Thymus (tissue), 11 donors: ENCODE measurements at regions not wholly inside any gene's neighbourhood (a gene's known extent, or its start where the extent isn't known, plus 50 kb on each side); places are given as distances from the start of the nearest gene placed in this dataset.

ENCODE experiments used
- DNase-seq, 9 donors: peaks; one replicate each; pipeline ENCODE4 v3.0.0-alpha.2; 2013; ENCODE audit warnings: low spot score in 9 of 9, low read depth in 6 of 9, missing footprints in 1 of 9
- H3K27ac ChIP-seq, 2 donors: one replicate each; pipeline ENCODE4 v1.5.1; 2013; ENCODE audit warnings: control low read depth in 1 of 2, low read depth in 1 of 2, low read length in 1 of 2, mild to moderate bottlenecking in 1 of 2, moderate library complexity in 1 of 2
- H3K27me3 ChIP-seq, 2 donors: one replicate each; pipeline ENCODE4 v1.5.1; 2013; ENCODE audit warnings: low read length in 1 of 2; ENCODE audit not compliant: control insufficient read depth in 2 of 2, insufficient read depth in 1 of 2
- H3K36me3 ChIP-seq, 2 donors: one replicate each; pipeline ENCODE4 v1.5.1; 2013; ENCODE audit warnings: low read length in 1 of 2, mild to moderate bottlenecking in 1 of 2, moderate library complexity in 1 of 2; ENCODE audit not compliant: control insufficient read depth in 2 of 2, insufficient read depth in 2 of 2
- H3K4me1 ChIP-seq, 2 donors: one replicate each; pipeline ENCODE4 v1.5.1; 2013; ENCODE audit warnings: low read length in 2 of 2; ENCODE audit not compliant: control insufficient read depth in 2 of 2, insufficient read depth in 2 of 2
- H3K4me3 ChIP-seq, 2 donors: one replicate each; pipeline ENCODE4 v1.5.1; 2013; ENCODE audit warnings: low read length in 2 of 2, control low read depth in 1 of 2, mild to moderate bottlenecking in 1 of 2
- H3K9me3 ChIP-seq, 2 donors: one replicate each; pipeline ENCODE4 v1.5.1; 2013; ENCODE audit warnings: low read length in 1 of 2, mild to moderate bottlenecking in 1 of 2; ENCODE audit not compliant: control insufficient read depth in 2 of 2, insufficient read depth in 1 of 2
- WGBS: extraction: QIAGEN DNeasy Blood & Tissue Kit; methylation state at CpG from one replicate; pipeline ENCODE4 v1.1.7; 2013; 5-methylcytosine and 5-hydroxymethylcytosine counted together
- donor health status: healthy.

GRCh38 chr4:159041054-159042034 is 61.5 kb upstream of the RAPGEF2 start:
- H3K4me3 ChIP-seq, result no peak overlapping the region
- no peak for DNase-seq
- no peaks in the 10 kb centered on the region for H3K9me3 ChIP-seq
- H3K27me3 ChIP-seq, result no peaks in the 10 kb centered on the region
- WGBS, result 93% methylated on average over 6 of the region's 6 CpGs
- H3K4me1 ChIP-seq, result no peaks in the 10 kb centered on the region
- H3K27ac ChIP-seq, result no peak overlapping the region
- no peaks in the 10 kb centered on the region for H3K36me3 ChIP-seq

- H3K36me3 ChIP-seq, result no peaks in the 10 kb centered on the region
- no peaks in the 10 kb centered on the region for H3K4me1 ChIP-seq
- H3K27me3 ChIP-seq, result no peaks in the 10 kb centered on the region
- H3K27ac ChIP-seq, result no peak overlapping the region
- WGBS, result 25% methylated on average over 5 of the region's 5 CpGs
- DNase-seq, result peak in 1 of 9 donors; percentile 7
- H3K4me3 ChIP-seq, result no peak overlapping the region
- H3K9me3 ChIP-seq, result no peaks in the 10 kb centered on the region
Observed at GRCh38 chr4:159042097-159042605, 60.7 kb upstream of the RAPGEF2 start.

GRCh38 chr4:159042868-159043267 is 60.0 kb upstream of the RAPGEF2 start:
- no peak overlapping the region for H3K4me3 ChIP-seq
- no peak for DNase-seq
- WGBS, result 96% methylated on average over 4 of the region's 4 CpGs
- no peaks in the 10 kb centered on the region for H3K4me1 ChIP-seq
- H3K36me3 ChIP-seq, result no peaks in the 10 kb centered on the region
- H3K9me3 ChIP-seq, result no peaks in the 10 kb centered on the region
- no peaks in the 10 kb centered on the region for H3K27me3 ChIP-seq
- no peak overlapping the region for H3K27ac ChIP-seq

GRCh38 chr4:159043861-159044260 is 59.0 kb upstream of the RAPGEF2 start:
- no peak overlapping the region for H3K27ac ChIP-seq
- H3K4me1 ChIP-seq, result no peaks in the 10 kb centered on the region
- WGBS, result 93% methylated on average over 3 of the region's 3 CpGs
- H3K36me3 ChIP-seq, result no peaks in the 10 kb centered on the region
- no peak overlapping the region for H3K4me3 ChIP-seq
- no peaks in the 10 kb centered on the region for H3K27me3 ChIP-seq
- H3K9me3 ChIP-seq, result no peaks in the 10 kb centered on the region
- no peak for DNase-seq

- Histone ChIP-seq H3K9me3 (no peaks in the 10 kb centered on the region), H3K27me3 (no peaks in the 10 kb centered on the region), H3K4me3 (no peak overlapping the region), H3K36me3 (no peaks in the 10 kb centered on the region), H3K27ac (no peak overlapping the region), H3K4me1 (no peaks in the 10 kb centered on the region)
- DNase-seq, result no peak
Observed at GRCh38 chr4:159045321-159045720, 57.6 kb upstream of the RAPGEF2 start.

- 97% methylated on average over 6 of the region's 6 CpGs for WGBS
Observed at GRCh38 chr4:159046683-159047082, 56.2 kb upstream of the RAPGEF2 start.

GRCh38 chr4:159047478-159048165 is 55.3 kb upstream of the RAPGEF2 start:
- WGBS, result 84% methylated on average over 7 of the region's 7 CpGs
- no peaks in the 10 kb centered on the region for H3K36me3 ChIP-seq
- no peaks in the 10 kb centered on the region for H3K27me3 ChIP-seq
- no peak overlapping the region for H3K4me3 ChIP-seq
- no peak overlapping the region for H3K27ac ChIP-seq
- H3K9me3 ChIP-seq, result no peaks in the 10 kb centered on the region
- H3K4me1 ChIP-seq, result no peaks in the 10 kb centered on the region
- DNase-seq, result no peak

More at GRCh38 chr4:159046683-159047082, 56.2 kb upstream of the RAPGEF2 start:
- DNase-seq, result no peak
- H3K4me1 ChIP-seq, result no peaks in the 10 kb centered on the region
- H3K27ac ChIP-seq, result no peak overlapping the region
- no peaks in the 10 kb centered on the region for H3K9me3 ChIP-seq
- no peaks in the 10 kb centered on the region for H3K27me3 ChIP-seq
- no peak overlapping the region for H3K4me3 ChIP-seq
- no peaks in the 10 kb centered on the region for H3K36me3 ChIP-seq

- Histone ChIP-seq H3K4me1 (no peaks in the 10 kb centered on the region), H3K27ac (no peak overlapping the region), H3K27me3 (no peaks in the 10 kb centered on the region), H3K9me3 (no peaks in the 10 kb centered on the region), H3K4me3 (no peak overlapping the region), H3K36me3 (no peaks in the 10 kb centered on the region)
- 90% methylated on average over 16 of the region's 16 CpGs for WGBS
- DNase-seq, result peak in 1 of 9 donors; percentile 5
Observed at GRCh38 chr4:159048166-159048886, 54.6 kb upstream of the RAPGEF2 start.
